ENCODE measurements at regions not wholly inside any gene's neighbourhood (a gene's known extent, or its start where the extent isn't known, plus 50 kb on each side); places are given as distances from the start of the nearest gene placed in this dataset.

- DNase-seq (ENCODE audit: low spot score): no peak
Measured at GRCh38 chr5:124466011-124466410, 280.4 kb downstream of the ZNF608 start.

- DNase-seq (ENCODE audit: low spot score): no peak
Measured at GRCh38 chr5:124463851-124464250, 282.6 kb downstream of the ZNF608 start.

GRCh38 chr5:124462751-124463150 is 283.7 kb downstream of the ZNF608 start:
- DNase-seq (ENCODE audit: low spot score): no peak

GRCh38 chr5:124461941-124462340 is 284.5 kb downstream of the ZNF608 start:
- no peak for DNase-seq (ENCODE audit: low spot score)

GRCh38 chr5:124461157-124461556 is 285.3 kb downstream of the ZNF608 start:
- no peak for DNase-seq (ENCODE audit: low spot score)

GRCh38 chr5:124460642-124461041 is 285.8 kb downstream of the ZNF608 start:
- DNase-seq (ENCODE audit: low spot score): peak; percentile 51

GRCh38 chr5:124459984-124460383 is 286.5 kb downstream of the ZNF608 start:
- DNase-seq (ENCODE audit: low spot score): no peak

GRCh38 chr5:124457901-124458300 is 288.5 kb downstream of the ZNF608 start:
- DNase-seq (ENCODE audit: low spot score): no peak

GRCh38 chr5:124457101-124457500 is 289.3 kb downstream of the ZNF608 start:
- DNase-seq (ENCODE audit: low spot score): no peak

GRCh38 chr5:124456249-124456648 is 290.2 kb downstream of the ZNF608 start:
- peak; percentile 35 for DNase-seq (ENCODE audit: low spot score)

- DNase-seq (ENCODE audit: low spot score): no peak
Measured at GRCh38 chr5:124454081-124454480, 292.4 kb downstream of the ZNF608 start.

GRCh38 chr5:124453221-124454051 is 293.0 kb downstream of the ZNF608 start:
- no peak for DNase-seq (ENCODE audit: low spot score)

- DNase-seq (ENCODE audit: low spot score): no peak
Measured at GRCh38 chr5:124452412-124452811, 294.0 kb downstream of the ZNF608 start.

GRCh38 chr5:124451721-124452383 is 294.6 kb downstream of the ZNF608 start:
- no peak for DNase-seq (ENCODE audit: low spot score)

GRCh38 chr5:124446120-124446519 is 300.3 kb downstream of the ZNF608 start:
- no peak for DNase-seq (ENCODE audit: low spot score)

GRCh38 chr5:124445070-124445619 is 301.3 kb downstream of the ZNF608 start:
- no peak for DNase-seq (ENCODE audit: low spot score)

- DNase-seq (ENCODE audit: low spot score): no peak
Measured at GRCh38 chr5:124444147-124444775, 302.2 kb downstream of the ZNF608 start.

- DNase-seq (ENCODE audit: low spot score): no peak
Measured at GRCh38 chr5:124440471-124440870, 306.0 kb downstream of the ZNF608 start.

GRCh38 chr5:124439609-124440008 is 306.8 kb downstream of the ZNF608 start:
- no peak for DNase-seq (ENCODE audit: low spot score)

GRCh38 chr5:124438903-124439281 is 307.5 kb downstream of the ZNF608 start:
- no peak for DNase-seq (ENCODE audit: low spot score)

- no peak for DNase-seq (ENCODE audit: low spot score)
Measured at GRCh38 chr5:124438026-124438902, 308.2 kb downstream of the ZNF608 start.

Data from umbilical cord (tissue), 1 donor.